WTC11 (cell line): ENCODE measurements at regions not wholly inside any gene's neighbourhood (a gene's known extent, or its start where the extent isn't known, plus 50 kb on each side); places are given as distances from the start of the nearest gene placed in this dataset.

Source experiments
- ATAC-seq: fragments of 200-7000 bp; cut with Tn5 transposase; 2 replicates; pipeline ENCODE4 v1.10.0; 2021; ENCODE audit warnings: mild to moderate bottlenecking, moderate library complexity
- CTCF ChIA-PET: fragments of 300-600 bp; sonication (Branson Sonifier 250); formaldehyde crosslinking; loops from one replicate; lab custom pipeline; 2021; ENCODE audit warnings: antibody characterized with exemption; lab: Charles Lee
- POLR2A ChIA-PET: fragments of 350-600 bp; sonication (Branson Sonifier 250); formaldehyde crosslinking; loops from one replicate; lab custom pipeline; 2021; ENCODE audit warnings: antibody characterized with exemption; lab: Charles Lee
- DNase-seq: peaks from one replicate; pipeline ENCODE4 v3.0.0; 2021; ENCODE audit warnings: low spot score
- H3K27ac Mint-ChIP-seq: 2 replicates; pipeline ENCODE4 v1.8.0; 2021; ENCODE audit warnings: mixed read lengths
- H3K27me3 Mint-ChIP-seq: 2 replicates; pipeline ENCODE4 v1.8.0; 2021; ENCODE audit warnings: low read depth, mild to moderate bottlenecking, moderate library complexity, mixed read lengths
- H3K36me3 Mint-ChIP-seq: 2 replicates; pipeline ENCODE4 v1.8.0; 2021; ENCODE audit warnings: mixed read lengths
- H3K4me1 Mint-ChIP-seq: 2 replicates; pipeline ENCODE4 v1.8.0; 2022; ENCODE audit warnings: mixed read lengths
- H3K4me3 Mint-ChIP-seq: 2 replicates; pipeline ENCODE4 v1.8.0; 2021; ENCODE audit warnings: mild to moderate bottlenecking, moderate library complexity, mixed read lengths
- H3K9me3 Mint-ChIP-seq: 2 replicates; pipeline ENCODE4 v1.8.0; 2021; ENCODE audit warnings: mixed read lengths
- CREM ChIP-seq: sonication (generic); formaldehyde crosslinking; IDR thresholded peaks from 2 replicates; pipeline ENCODE4 v1.8.1; 2022; ENCODE audit warnings: mild to moderate bottlenecking, missing genetic modification reagents, moderate library complexity
- ETV6 ChIP-seq: sonication (generic); formaldehyde crosslinking; IDR thresholded peaks from 2 replicates; pipeline ENCODE4 v1.8.1; 2022; ENCODE audit warnings: mild to moderate bottlenecking, missing genetic modification reagents
- FOXK1 ChIP-seq: sonication (generic); formaldehyde crosslinking; IDR thresholded peaks from 2 replicates; pipeline ENCODE4 v1.8.0; 2022; ENCODE audit warnings: mild to moderate bottlenecking, moderate library complexity, missing genetic modification reagents
- GABPB1 ChIP-seq: sonication (generic); formaldehyde crosslinking; IDR thresholded peaks from 2 replicates; pipeline ENCODE4 v1.8.1; 2023; ENCODE audit warnings: mild to moderate bottlenecking, missing genetic modification reagents
- MYBL2 ChIP-seq: sonication (generic); formaldehyde crosslinking; IDR thresholded peaks from 2 replicates; pipeline ENCODE4 v1.8.1; 2023; ENCODE audit warnings: mild to moderate bottlenecking, moderate library complexity, missing genetic modification reagents
- NR1H2 ChIP-seq: sonication (generic); formaldehyde crosslinking; IDR thresholded peaks from 2 replicates; pipeline ENCODE4 v1.9.0; 2021; ENCODE audit warnings: mild to moderate bottlenecking, moderate library complexity, missing genetic modification reagents
- SMAD3 ChIP-seq: sonication (generic); formaldehyde crosslinking; IDR thresholded peaks from 2 replicates; pipeline ENCODE4 v1.8.0; 2022; ENCODE audit warnings: missing genetic modification reagents, mild to moderate bottlenecking, borderline replicate concordance
- TF ChIP-seq, protein P1 (sequence below): sonication (generic); formaldehyde crosslinking; IDR thresholded peaks from 2 replicates; pipeline ENCODE4 v1.8.1; 2022; ENCODE audit warnings: mild to moderate bottlenecking, moderate library complexity, missing genetic modification reagents
- TF ChIP-seq, protein P2 (sequence below): sonication (generic); formaldehyde crosslinking; IDR thresholded peaks from 2 replicates; pipeline ENCODE4 v1.8.1; 2023; ENCODE audit warnings: mild to moderate bottlenecking, moderate library complexity, missing genetic modification reagents
- TF ChIP-seq, protein P3 (sequence below): sonication (generic); formaldehyde crosslinking; IDR thresholded peaks from 2 replicates; pipeline ENCODE4 v1.8.0; 2022; ENCODE audit warnings: mild to moderate bottlenecking, missing genetic modification reagents
- TF ChIP-seq, protein P4 (sequence below): fragments of 250-450 bp; sonication (Bioruptor Pico); IDR thresholded peaks from 2 replicates; pipeline ENCODE4 v1.9.0; 2021; ENCODE audit warnings: mild to moderate bottlenecking, borderline replicate concordance

DNA sequence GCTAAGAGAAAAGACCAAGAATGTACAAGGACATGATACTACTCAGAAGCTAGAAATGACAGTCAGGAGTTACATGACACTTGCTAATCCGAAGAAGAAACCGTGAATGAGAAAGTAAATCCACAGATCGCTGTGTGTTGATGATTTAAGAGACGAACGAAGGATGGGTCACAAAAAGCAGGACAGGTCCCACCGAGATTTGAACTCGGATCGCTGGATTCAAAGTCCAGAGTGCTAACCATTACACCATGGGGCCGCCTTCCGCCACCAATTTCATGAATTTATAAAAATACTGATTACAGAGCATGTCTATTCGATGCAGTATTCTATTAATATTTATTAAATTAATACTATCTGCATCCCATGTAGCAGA is 54.0 kb upstream of the BTN3A2 start:
- Mint-ChIP-seq H3K27me3 (0 out of 2 replicates have a peak, but pooled peaks cover 3% of the 10 kb centered on the region), H3K27ac (no peak overlapping the region)
- DNase-seq, result peak; percentile 51

DNA sequence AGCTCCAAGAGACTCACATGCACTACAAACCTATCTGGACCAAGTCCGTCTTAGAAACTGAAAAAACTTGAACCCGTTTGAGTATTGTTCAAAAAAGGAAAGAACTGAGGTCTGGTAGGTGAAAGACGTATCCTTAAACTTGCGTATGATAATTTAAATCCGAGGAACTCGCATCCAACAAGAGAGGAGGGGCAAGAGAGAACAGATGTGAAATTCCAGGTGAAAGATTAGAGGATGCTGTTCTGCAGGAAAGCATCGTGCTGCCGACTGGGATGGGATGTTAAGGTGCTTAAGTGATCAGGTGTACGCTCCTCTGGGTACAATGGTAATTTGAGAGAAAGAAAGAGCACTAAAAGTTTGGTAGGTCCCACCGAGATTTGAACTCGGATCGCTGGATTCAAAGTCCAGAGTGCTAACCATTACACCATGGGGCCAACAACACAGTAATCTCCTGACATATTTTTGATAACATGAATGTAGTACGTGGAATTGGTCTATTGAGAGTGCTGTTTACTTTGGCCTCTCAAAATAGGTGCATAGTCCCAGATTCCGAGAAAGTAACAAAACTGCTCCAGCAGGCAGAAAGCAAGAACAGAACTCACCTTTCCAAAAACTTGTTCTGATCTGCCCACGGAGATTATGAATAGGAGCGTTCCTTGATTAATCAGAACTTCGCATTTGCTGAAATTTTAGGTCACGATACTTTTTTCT is 53.5 kb upstream of the BTN3A2 start:
- Mint-ChIP-seq H3K9me3 (no peaks in the 10 kb centered on the region), H3K4me1 (peaks cover 11% of the 10 kb centered on the region), H3K27me3 (0 out of 2 replicates have a peak, but pooled peaks cover 3% of the 10 kb centered on the region), H3K27ac (peak overlapping the region; percentile 91), H3K36me3 (no peaks in the 10 kb centered on the region), H3K4me3 (peak overlapping the region; percentile 88)
- TF ChIP-seq CREM (CRISPR knock-in tag) (0 out of 2 replicates have a peak, but pooled peaks have one; percentile 22), FOXK1 (CRISPR knock-in tag) (0 out of 2 replicates have a peak, but pooled peaks have one; percentile 36), ETV6 (peak; percentile 35; the same call in 1 of the 2 replicates), MYBL2 (no peak)
- TF ChIP-seq, protein P1, sequence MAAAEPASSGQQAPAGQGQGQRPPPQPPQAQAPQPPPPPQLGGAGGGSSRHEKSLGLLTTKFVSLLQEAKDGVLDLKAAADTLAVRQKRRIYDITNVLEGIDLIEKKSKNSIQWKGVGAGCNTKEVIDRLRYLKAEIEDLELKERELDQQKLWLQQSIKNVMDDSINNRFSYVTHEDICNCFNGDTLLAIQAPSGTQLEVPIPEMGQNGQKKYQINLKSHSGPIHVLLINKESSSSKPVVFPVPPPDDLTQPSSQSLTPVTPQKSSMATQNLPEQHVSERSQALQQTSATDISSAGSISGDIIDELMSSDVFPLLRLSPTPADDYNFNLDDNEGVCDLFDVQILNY (CRISPR knock-in tag), result no peak
- TF ChIP-seq, protein P2, sequence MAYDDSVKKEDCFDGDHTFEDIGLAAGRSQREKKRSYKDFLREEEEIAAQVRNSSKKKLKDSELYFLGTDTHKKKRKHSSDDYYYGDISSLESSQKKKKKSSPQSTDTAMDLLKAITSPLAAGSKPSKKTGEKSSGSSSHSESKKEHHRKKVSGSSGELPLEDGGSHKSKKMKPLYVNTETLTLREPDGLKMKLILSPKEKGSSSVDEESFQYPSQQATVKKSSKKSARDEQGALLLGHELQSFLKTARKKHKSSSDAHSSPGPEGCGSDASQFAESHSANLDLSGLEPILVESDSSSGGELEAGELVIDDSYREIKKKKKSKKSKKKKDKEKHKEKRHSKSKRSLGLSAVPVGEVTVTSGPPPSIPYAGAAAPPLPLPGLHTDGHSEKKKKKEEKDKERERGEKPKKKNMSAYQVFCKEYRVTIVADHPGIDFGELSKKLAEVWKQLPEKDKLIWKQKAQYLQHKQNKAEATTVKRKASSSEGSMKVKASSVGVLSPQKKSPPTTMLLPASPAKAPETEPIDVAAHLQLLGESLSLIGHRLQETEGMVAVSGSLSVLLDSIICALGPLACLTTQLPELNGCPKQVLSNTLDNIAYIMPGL (CRISPR knock-in tag), result 0 out of 2 replicates have a peak, but pooled peaks have one; percentile 28
- ATAC-seq (peak; percentile 74), DNase-seq (peak; percentile 56)
- POLR2A ChIA-PET, result no interaction called here
- CTCF ChIA-PET, result no interaction called here

More for the DNA sequence above, 54.0 kb upstream of the BTN3A2 start:
- peak overlapping the region; percentile 88 for H3K4me3 Mint-ChIP-seq
- no peaks in the 10 kb centered on the region for H3K9me3 Mint-ChIP-seq
- ChIA-PET POLR2A (no interaction called here), CTCF (no interaction called here)
- peaks cover 11% of the 10 kb centered on the region for H3K4me1 Mint-ChIP-seq
- H3K36me3 Mint-ChIP-seq, result no peaks in the 10 kb centered on the region
- ATAC-seq, result no peak
- TF ChIP-seq, protein P3, sequence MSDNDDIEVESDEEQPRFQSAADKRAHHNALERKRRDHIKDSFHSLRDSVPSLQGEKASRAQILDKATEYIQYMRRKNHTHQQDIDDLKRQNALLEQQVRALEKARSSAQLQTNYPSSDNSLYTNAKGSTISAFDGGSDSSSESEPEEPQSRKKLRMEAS (CRISPR knock-in tag), result no peak
- TF ChIP-seq SMAD3 (CRISPR knock-in tag), result no peak

DNA sequence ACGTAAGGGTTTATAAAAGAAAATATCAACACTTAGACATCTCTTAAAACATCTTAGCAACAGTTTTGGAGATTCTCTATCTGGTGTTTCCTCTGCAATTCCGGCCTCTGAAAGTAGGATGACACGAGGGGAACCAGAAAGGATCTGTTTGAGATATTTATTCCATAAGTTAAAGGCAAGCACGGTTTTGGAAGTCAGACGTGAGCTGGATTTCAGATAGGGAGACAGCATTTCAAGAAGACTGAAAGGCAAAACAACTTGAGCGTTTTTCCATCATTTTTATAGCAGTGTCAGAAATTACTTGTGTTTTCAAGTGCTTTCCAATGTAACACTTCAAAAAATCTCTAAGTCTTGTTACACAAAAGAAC is 52.9 kb upstream of the BTN3A2 start:
- Mint-ChIP-seq H3K36me3 (no peaks in the 10 kb centered on the region), H3K27me3 (0 out of 2 replicates have a peak, but pooled peaks cover 3% of the 10 kb centered on the region), H3K9me3 (no peaks in the 10 kb centered on the region), H3K4me3 (peak overlapping the region; percentile 88), H3K4me1 (peaks cover 11% of the 10 kb centered on the region), H3K27ac (peak overlapping the region; percentile 91)
- DNase-seq (no peak), ATAC-seq (no peak)
- TF ChIP-seq NR1H2 (CRISPR knock-in tag) (no peak), GABPB1 (no peak)
- TF ChIP-seq, protein P4, sequence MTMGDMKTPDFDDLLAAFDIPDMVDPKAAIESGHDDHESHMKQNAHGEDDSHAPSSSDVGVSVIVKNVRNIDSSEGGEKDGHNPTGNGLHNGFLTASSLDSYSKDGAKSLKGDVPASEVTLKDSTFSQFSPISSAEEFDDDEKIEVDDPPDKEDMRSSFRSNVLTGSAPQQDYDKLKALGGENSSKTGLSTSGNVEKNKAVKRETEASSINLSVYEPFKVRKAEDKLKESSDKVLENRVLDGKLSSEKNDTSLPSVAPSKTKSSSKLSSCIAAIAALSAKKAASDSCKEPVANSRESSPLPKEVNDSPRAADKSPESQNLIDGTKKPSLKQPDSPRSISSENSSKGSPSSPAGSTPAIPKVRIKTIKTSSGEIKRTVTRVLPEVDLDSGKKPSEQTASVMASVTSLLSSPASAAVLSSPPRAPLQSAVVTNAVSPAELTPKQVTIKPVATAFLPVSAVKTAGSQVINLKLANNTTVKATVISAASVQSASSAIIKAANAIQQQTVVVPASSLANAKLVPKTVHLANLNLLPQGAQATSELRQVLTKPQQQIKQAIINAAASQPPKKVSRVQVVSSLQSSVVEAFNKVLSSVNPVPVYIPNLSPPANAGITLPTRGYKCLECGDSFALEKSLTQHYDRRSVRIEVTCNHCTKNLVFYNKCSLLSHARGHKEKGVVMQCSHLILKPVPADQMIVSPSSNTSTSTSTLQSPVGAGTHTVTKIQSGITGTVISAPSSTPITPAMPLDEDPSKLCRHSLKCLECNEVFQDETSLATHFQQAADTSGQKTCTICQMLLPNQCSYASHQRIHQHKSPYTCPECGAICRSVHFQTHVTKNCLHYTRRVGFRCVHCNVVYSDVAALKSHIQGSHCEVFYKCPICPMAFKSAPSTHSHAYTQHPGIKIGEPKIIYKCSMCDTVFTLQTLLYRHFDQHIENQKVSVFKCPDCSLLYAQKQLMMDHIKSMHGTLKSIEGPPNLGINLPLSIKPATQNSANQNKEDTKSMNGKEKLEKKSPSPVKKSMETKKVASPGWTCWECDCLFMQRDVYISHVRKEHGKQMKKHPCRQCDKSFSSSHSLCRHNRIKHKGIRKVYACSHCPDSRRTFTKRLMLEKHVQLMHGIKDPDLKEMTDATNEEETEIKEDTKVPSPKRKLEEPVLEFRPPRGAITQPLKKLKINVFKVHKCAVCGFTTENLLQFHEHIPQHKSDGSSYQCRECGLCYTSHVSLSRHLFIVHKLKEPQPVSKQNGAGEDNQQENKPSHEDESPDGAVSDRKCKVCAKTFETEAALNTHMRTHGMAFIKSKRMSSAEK (CRISPR knock-in tag), result no peak
- CTCF ChIA-PET, result no interaction called here
- POLR2A ChIA-PET, result no interaction called here
